ENCODE measurements at regions not wholly inside any gene's neighbourhood (a gene's known extent, or its start where the extent isn't known, plus 50 kb on each side); places are given as distances from the start of the nearest gene placed in this dataset.

DNA sequence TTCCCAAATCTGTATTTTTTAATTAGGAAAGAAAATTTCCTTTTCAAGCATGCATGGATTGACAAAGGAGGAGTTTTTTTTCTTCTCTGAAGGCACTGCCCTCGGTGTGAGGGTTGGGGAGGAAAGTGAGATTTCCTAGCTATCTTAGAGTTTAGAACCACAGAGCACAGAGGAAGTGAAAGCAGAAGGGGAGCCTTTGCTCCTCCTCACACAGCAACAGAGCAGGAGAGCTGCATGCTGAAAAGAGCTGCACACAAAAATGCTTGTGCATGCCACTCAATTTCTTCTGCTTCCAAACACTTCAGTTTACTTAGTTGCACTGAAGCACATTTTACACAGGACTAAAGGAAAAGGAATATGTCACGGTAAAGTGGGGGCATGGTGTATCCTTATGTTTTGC lies 308.1 kb downstream of the GPATCH2 start (continued):
- TF ChIP-seq REST (IDR thresholded peaks at IDR 0.05; ENCODE audit: low read depth, low read length) (no peak), SREBF1 (IDR thresholded peaks at IDR 0.05; ENCODE audit: low read length) (no peak), HDAC2 (IDR thresholded peaks at IDR 0.05) (no peak), ETV6 (conservative IDR thresholded peaks at IDR 0.05 in 1 of 2, IDR thresholded peaks at IDR 0.05 in 1 of 2; ENCODE audit: borderline replicate concordance in 1 of 2, low read depth in 1 of 2) (no peak), USF1 (IDR thresholded peaks at IDR 0.05; ENCODE audit: borderline replicate concordance, extremely low read length, insufficient read depth, low read depth, low read length) (no peak), TAF1 (IDR thresholded peaks at IDR 0.05; ENCODE audit: borderline replicate concordance, low read depth, low read length) (no peak), GABPA (IDR thresholded peaks at IDR 0.05; ENCODE audit: low read depth) (no peak), STAT3 (IDR thresholded peaks at IDR 0.05; ENCODE audit: low read depth, low read length) (no peak), IKZF1 (conservative IDR thresholded peaks at IDR 0.05) (no peak), IKZF2 (IDR thresholded peaks at IDR 0.05) (no peak), EP300 (IDR thresholded peaks at IDR 0.05; ENCODE audit: borderline replicate concordance in 1 of 2, control insufficient read depth in 1 of 2, low read depth in 2 of 2, low read length in 2 of 2) (peak in 1 of 2 experiments; percentile 39; a peak in 1 of 4 replicates), RUNX3 (IDR thresholded peaks at IDR 0.05; ENCODE audit: low read length) (peak; percentile 34), MTA2 (IDR thresholded peaks at IDR 0.05; ENCODE audit: low read depth) (no peak), SPI1 (IDR thresholded peaks at IDR 0.05; ENCODE audit: borderline replicate concordance, insufficient read depth, low read depth, low read length) (peak; percentile 94), BHLHE40 (IDR thresholded peaks at IDR 0.05; ENCODE audit: borderline replicate concordance in 1 of 2, low read depth in 2 of 2, low read length in 1 of 2) (no peak), ZNF687 (IDR thresholded peaks at IDR 0.05) (no peak), ZNF622 (IDR thresholded peaks at IDR 0.05) (no peak), POLR2AphosphoS2 (IDR thresholded peaks at IDR 0.05; ENCODE audit: low read depth, low read length) (no peak), WRNIP1 (IDR thresholded peaks at IDR 0.05; ENCODE audit: borderline replicate concordance, low read depth, low read length) (no peak), NFYB (IDR thresholded peaks at IDR 0.05; ENCODE audit: insufficient read depth, low read depth, low read length) (no peak)
- TF ChIP-seq, protein P1, sequence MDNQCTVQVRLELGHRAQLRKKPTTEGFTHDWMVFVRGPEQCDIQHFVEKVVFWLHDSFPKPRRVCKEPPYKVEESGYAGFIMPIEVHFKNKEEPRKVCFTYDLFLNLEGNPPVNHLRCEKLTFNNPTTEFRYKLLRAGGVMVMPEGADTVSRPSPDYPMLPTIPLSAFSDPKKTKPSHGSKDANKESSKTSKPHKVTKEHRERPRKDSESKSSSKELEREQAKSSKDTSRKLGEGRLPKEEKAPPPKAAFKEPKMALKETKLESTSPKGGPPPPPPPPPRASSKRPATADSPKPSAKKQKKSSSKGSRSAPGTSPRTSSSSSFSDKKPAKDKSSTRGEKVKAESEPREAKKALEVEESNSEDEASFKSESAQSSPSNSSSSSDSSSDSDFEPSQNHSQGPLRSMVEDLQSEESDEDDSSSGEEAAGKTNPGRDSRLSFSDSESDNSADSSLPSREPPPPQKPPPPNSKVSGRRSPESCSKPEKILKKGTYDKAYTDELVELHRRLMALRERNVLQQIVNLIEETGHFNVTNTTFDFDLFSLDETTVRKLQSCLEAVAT (IDR thresholded peaks at IDR 0.05) = no peak

All from GM12878 (cell line).